ENCODE measurements at regions not wholly inside any gene's neighbourhood (a gene's known extent, or its start where the extent isn't known, plus 50 kb on each side); places are given as distances from the start of the nearest gene placed in this dataset.

DNA sequence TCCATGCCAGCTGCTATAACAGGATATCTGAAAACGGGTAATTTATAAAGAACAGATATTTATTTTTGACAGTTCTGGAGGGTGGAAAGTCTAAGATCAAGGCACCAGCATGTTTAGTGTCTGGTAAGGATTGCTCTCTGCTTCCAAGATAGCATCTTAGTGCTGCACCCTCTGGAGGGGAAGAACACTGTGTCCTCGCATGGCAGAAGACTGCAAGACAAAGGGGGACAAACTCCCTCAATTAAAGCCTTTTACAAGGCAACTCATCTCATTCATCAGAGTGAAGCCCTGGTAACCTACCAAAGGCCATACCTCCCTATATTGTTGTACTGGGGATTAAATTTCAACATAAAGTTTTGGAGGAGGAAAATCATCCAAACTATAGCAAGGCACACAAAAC is 298.9 kb upstream of the EDIL3 start:
- DNase-seq, result no peak

GRCh38 chr5:84682531-84682930 is 297.9 kb upstream of the EDIL3 start:
- no peak for DNase-seq

GRCh38 chr5:84680908-84681307 is 296.2 kb upstream of the EDIL3 start:
- no peak for DNase-seq

- no peak for DNase-seq
Measured at GRCh38 chr5:84673785-84674184, 289.1 kb upstream of the EDIL3 start.

DNA sequence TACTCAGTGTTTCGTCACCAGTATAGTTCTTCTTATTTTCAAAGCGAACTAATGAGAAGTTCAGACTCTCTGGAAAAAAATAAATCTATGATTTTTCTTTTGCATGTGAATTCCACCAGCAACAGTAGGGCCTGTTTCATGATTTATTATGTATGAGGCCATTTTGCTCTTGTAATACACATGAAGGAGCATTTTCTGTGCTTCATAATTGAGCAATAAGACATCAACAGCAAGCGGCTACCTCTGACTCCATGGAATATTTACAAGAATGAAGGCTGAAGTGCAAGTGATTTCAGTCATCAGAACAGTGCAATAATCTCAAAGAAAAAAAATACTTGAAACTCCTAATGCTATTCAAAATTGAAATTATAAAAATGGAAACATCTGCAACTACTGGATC is 282.9 kb upstream of the EDIL3 start:
- no peak for DNase-seq

DNA sequence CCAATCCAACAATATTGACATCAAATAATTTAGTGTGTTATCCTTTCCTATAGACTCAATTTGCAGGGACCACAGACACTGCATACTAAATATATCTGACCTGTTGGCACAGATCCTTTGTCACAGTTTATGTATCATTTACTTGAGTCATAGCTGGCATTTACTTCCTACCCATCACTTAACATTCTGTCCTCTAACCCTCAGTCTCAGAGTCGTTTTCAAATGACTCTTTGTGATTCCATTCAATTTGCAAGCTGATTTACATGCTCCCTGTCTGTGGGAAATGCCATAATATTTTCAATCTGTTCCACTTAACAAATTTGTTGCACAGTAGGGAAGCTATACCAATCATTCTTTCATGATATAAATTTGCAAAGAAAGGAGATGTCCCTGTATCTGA is 265.7 kb upstream of the EDIL3 start:
- DNase-seq, result no peak

- DNase-seq, result no peak
Measured at GRCh38 chr5:84647581-84647980, 262.9 kb upstream of the EDIL3 start.

DNA sequence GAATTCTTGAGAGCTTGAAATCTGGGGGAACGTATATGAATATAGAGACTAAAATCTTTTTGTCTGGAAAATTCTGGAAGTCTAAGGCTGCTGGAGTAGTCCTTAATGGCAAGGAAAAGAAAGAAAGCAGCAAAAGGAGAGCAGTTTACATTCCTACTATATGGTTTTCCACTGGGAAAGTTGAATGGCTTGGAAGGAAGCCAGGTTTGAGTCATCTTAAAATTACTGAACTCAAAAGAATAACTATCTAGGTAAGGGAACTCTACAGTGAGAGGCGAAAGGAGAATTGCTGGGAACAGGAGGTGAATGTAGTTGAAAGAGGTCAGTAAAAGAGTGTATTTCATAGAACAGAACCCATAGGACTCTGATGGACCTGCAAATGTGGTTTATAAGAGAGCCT is 258.1 kb upstream of the EDIL3 start:
- DNase-seq, result no peak

DNA sequence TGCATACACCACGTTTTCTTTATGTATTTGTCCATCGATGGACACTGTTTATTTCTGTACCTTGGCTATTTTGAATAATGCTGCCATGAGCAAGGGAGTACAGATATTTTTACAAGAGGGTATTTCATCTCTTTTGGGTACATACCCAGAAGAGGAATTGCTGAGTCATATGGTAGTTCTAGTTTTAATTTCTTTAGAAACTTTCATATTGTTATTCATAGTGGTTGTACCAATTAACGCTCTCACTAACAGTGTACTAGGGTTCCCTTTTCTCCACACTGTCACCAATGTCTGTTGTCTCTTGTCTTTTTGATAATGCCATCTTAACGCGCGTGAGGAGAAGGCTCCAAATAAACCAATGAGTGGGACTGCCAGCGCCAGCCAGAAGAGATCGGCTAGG is 257.6 kb upstream of the EDIL3 start:
- no peak for DNase-seq

GRCh38 chr5:84637662-84638375 is 253.1 kb upstream of the EDIL3 start:
- DNase-seq, result no peak

DNA sequence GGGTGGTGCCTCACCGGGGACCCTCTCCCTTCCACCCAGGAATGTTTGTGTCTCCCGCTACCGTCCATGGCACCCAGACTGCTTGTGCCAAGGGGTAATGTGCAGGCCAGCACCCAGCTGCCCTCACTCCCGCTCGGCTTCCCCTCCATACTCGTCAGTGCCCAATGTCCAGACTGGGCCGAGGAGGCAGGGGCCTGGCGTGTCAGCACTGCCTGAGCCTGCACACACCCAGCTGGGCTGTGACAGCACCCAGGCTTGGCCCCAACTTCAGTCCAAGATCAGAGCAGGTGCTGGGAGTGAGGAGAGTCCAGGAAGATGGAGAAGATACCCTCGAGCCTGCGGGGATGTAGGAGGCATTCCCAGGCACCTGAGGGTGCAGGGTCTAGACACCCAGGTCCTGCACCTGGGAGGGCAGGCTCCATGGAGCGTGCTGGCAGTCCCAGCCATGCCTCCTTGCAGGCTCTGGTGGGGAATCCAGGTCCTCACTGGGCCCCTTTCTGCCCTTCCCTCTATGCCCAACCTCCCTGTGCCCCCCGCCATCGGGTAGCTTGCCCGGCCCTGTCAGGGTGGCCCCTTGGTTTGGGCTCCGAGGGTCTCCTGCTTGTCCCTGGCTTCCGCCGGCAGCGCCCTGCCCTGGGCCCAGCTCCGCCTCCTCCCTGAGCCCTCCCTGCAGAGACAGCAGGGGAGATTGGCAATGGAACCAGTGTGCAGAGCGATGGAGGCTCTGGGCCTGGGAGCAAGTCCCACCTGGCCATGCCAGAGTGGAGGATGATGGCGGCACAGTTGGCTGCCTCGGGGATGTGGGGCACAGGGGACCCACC is 250.8 kb upstream of the EDIL3 start:
- DNase-seq, result no peak

GRCh38 chr5:84634256-84634655 is 249.6 kb upstream of the EDIL3 start:
- DNase-seq, result no peak

- no peak for DNase-seq
Measured at GRCh38 chr5:84632418-84632817, 247.7 kb upstream of the EDIL3 start.

- DNase-seq, result no peak
Measured at GRCh38 chr5:84628918-84629317, 244.2 kb upstream of the EDIL3 start.

- peak in 1 of 2 donors; percentile 15 for DNase-seq
Measured at GRCh38 chr5:84623019-84623418, 238.3 kb upstream of the EDIL3 start.

DNA sequence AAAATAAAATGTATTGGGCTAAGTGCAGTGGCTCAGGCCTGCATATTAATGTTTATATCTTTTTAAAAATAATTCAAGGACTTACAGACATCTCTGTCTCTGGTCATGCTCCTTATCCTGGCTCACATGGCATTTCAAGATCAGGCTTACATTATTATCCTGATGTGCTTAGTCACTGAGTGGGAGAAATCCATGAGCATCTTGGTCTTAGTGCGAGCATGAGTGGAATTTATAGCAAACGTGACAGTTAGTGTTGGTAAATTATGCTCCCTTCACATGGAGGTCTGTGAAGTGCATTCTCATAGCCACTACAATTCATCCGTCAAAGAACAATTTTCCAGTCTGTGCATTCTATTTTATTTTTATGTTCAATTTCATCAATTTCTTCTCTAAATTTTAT is 237.8 kb upstream of the EDIL3 start:
- no peak for DNase-seq

GRCh38 chr5:84618262-84618661 is 233.6 kb upstream of the EDIL3 start:
- DNase-seq, result no peak

- no peak for DNase-seq
Measured at GRCh38 chr5:84614906-84615305, 230.2 kb upstream of the EDIL3 start.

DNA sequence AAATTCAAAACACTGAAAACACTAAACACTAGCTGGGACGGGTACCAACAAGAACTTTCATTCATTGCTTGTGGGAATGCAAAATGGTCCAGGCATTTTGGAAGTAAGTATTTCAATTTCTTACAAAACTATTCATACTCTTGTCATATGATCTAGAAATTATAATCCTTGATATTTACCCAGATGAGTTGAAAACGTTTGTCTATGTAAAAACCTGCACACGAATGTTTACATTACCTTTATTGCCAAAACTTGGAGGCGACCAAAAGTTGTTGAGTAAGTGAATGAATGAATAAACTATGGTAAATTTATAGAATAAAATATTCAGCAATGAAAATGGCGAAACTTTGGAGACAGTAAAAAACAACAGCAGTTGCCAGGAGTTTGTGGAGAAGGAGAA is 222.1 kb upstream of the EDIL3 start:
- DNase-seq, result no peak

DNA sequence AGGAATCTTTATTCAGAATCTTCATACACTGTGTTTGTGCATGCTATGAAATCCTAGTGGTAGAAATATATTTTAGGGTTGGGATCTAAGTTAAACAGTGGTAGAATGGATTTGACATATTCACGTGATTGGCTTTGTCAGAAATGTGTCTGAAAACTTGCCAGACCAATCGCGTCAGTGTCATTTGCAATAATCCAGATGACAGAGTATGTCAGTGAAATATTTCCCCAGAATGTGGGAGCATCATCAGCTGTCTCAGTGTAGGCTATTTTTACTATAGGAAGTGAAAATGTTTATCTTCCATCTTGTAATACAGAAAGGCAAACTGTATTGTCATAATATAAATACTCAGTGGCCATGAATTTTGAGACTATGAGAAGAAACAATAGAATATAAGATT is 220.6 kb upstream of the EDIL3 start:
- DNase-seq, result no peak

DNA sequence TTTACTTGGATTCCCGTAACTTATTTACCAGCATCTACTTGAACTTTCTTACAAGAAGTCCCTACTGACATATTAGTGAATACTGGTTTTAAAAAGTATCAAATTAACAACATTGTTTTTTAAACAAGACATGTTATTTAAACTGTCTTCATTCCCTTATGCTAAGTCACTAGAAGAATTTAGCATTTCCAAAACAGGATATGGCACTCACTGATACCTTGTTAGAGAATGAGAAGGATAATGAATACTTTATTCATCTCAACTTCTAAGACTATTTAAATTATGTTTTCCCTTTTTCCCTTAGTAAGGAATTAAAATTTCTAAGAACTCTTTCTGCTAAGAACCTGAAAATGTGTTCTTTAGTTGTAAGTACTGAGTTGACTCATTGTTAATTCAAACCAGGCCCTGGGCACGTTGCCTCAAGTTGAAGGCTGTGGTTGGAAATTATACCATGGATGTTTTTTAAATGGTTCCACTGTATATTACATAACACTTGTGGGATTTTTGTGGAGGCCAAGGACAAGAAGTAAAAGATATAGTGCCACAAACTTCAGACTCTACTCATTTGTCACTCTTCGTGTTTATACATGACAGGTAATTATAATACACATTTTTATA is 219.0 kb upstream of the EDIL3 start:
- DNase-seq, result no peak

- no peak for DNase-seq
Measured at GRCh38 chr5:84602371-84602771, 217.7 kb upstream of the EDIL3 start.

GRCh38 chr5:84599964-84600363 is 215.3 kb upstream of the EDIL3 start:
- DNase-seq, result no peak

- DNase-seq, result no peak
Measured at GRCh38 chr5:84597904-84598303, 213.2 kb upstream of the EDIL3 start.
